ENCODE measurements at regions not wholly inside any gene's neighbourhood (a gene's known extent, or its start where the extent isn't known, plus 50 kb on each side); places are given as distances from the start of the nearest gene placed in this dataset.

- DNase-seq (ENCODE audit: low read depth, low spot score) (no peak), FAIRE-seq (no peak)
- Histone ChIP-seq H3K79me2 (ENCODE audit: control insufficient read depth, insufficient read depth, low read length) (no peaks in the 10 kb centered on the region), H3K9me1 (replicated peaks; ENCODE audit: control insufficient read depth, extremely low read depth, insufficient read depth, low read length) (no peaks in the 10 kb centered on the region), H3K36me3 (ENCODE audit: control insufficient read depth in 2 of 2, extremely low read depth in 1 of 2, insufficient read depth in 2 of 2, low read length in 2 of 2) (no peaks in the 10 kb centered on the region), H3K4me2 (ENCODE audit: insufficient read depth, low read length) (no peak overlapping the region), H4K20me1 (replicated peaks; ENCODE audit: control insufficient read depth, extremely low read depth, insufficient read depth, low read length) (no peaks in the 10 kb centered on the region), H3K9ac (replicated peaks; ENCODE audit: extremely low read depth, insufficient read depth, low read length) (no peak overlapping the region), H3K4me1 (ENCODE audit: control insufficient read depth, extremely low read depth, insufficient read depth, low read length) (peaks cover 12% of the 10 kb centered on the region), H3K9me3 (replicated peaks; ENCODE audit: control insufficient read depth, insufficient read depth, low read length) (no peaks in the 10 kb centered on the region), H3K27me3 (ENCODE audit: control insufficient read depth in 2 of 2, insufficient read depth in 2 of 2, low read length in 2 of 2) (no peaks in the 10 kb centered on the region), H2AFZ (ENCODE audit: low read depth, low read length) (no peak overlapping the region), H3K27ac (ENCODE audit: insufficient read depth, low read depth, low read length) (no peak overlapping the region), H3K4me3 (replicated peaks in 1 of 3; ENCODE audit: insufficient read depth in 1 of 3, low read depth in 1 of 3, low read length in 3 of 3) (no peak overlapping the region)
- BruUV-seq (replicated peaks) = no TSS peak
- no peak for TF ChIP-seq EZH2 (IDR thresholded peaks at IDR 0.05; ENCODE audit: borderline replicate concordance, low read depth, low read length, severe bottlenecking)
- no peak for TF ChIP-seq GATA2 (IDR thresholded peaks at IDR 0.05; ENCODE audit: insufficient read depth, insufficient read length, low read depth, low read length)
- no peak for TF ChIP-seq POLR2A (IDR thresholded peaks at IDR 0.05; ENCODE audit: low read depth, low read length)
- no peak for TF ChIP-seq POLR2AphosphoS5 (IDR thresholded peaks at IDR 0.05; ENCODE audit: insufficient read depth, low read depth, low read length)
- TF ChIP-seq MYC (IDR thresholded peaks at IDR 0.05; ENCODE audit: low read depth, low read length) = no peak
- no peak for TF ChIP-seq JUN (IDR thresholded peaks at IDR 0.05; ENCODE audit: borderline replicate concordance, insufficient read depth, insufficient read length, low read depth)
- TF ChIP-seq FOS (IDR thresholded peaks at IDR 0.05; ENCODE audit: borderline replicate concordance, insufficient read depth, low read length) = no peak
- no peak for TF ChIP-seq CTCF (IDR thresholded peaks at IDR 0.05; ENCODE audit: extremely low read depth in 1 of 2, insufficient read depth in 1 of 2, low read depth in 1 of 2, low read length in 2 of 2)
- TF ChIP-seq MAX (IDR thresholded peaks at IDR 0.05; ENCODE audit: insufficient read depth, insufficient read length) = no peak
- dilution Hi-C loops (cut with MboI; ENCODE audit: extremely low pct_ligation_motif_present, low sequenced_read_pairs) = no loop called here
- intact Hi-C loops (cut with micrococcal nuclease) = no loop called here
- ChIA-PET CTCF (interaction anchor here (1.2 to 2.1 kb wide), 2 partner anchors 10 to 14 kb away, joined by 3 to 4 read pairs; no protein-coding TSS in a partner anchor), POLR2A (no interaction called here)
Observed at GRCh38 chr5:107285772-107286171, 385.0 kb downstream of the EFNA5 start.

All from endothelial cell of umbilical vein (primary cell).